Hepatocyte (in vitro differentiated cells): ENCODE measurements at regions not wholly inside any gene's neighbourhood (a gene's known extent, or its start where the extent isn't known, plus 50 kb on each side); places are given as distances from the start of the nearest gene placed in this dataset.

Experiments
- CTCF ChIP-seq: fragments of 200-600 bp; sonication (generic); IDR thresholded peaks from 2 replicates; pipeline ENCODE4 v1.5.1; 2016; ENCODE audit warnings: antibody characterized with exemption, mild to moderate bottlenecking; ENCODE audit not compliant: poor library complexity
- EZH2 ChIP-seq: fragments of 200-600 bp; sonication (generic); IDR thresholded peaks from 2 replicates; pipeline ENCODE4 v1.6.1; 2016; ENCODE audit warnings: antibody characterized with exemption, mild to moderate bottlenecking, borderline replicate concordance

- TF ChIP-seq EZH2 (no peak), CTCF (no peak)
These were observed 170.9 kb downstream of the PCSK1 start for GRCh38 chr5:96262105-96262504.
